NCI-H2081 (cell line): ENCODE measurements at regions not wholly inside any gene's neighbourhood (a gene's known extent, or its start where the extent isn't known, plus 50 kb on each side); places are given as distances from the start of the nearest gene placed in this dataset.

Experiments used
- DNase-seq, 2 experiments: peaks; one replicate each; lab custom pipeline; 2025; lab: John Stamatoyannopoulos, UW

- DNase-seq = no peak
These were observed 53.5 kb upstream of the TSHZ3 start for GRCh38 chr19:31402529-31403316.

DNA sequence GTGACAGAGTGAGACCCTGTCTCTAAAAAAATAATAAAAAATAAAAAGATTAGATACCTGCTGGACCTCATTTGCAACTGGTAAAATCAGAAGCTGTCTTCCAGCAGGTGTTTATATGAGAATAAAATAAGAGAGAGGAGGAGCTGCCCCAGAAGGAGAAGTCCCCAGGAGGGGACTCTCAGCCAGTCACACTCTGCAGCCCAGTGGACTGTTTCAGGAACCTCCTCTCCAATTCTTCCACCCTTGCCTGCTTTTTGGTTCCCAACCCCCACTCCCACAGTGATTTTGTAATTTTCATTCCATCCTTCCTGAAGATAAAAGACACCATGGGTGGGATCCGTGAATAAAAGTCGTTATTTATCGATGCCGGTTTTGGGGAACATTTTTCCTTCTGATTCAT is 56.9 kb upstream of the TSHZ3 start:
- no peak for DNase-seq

DNA sequence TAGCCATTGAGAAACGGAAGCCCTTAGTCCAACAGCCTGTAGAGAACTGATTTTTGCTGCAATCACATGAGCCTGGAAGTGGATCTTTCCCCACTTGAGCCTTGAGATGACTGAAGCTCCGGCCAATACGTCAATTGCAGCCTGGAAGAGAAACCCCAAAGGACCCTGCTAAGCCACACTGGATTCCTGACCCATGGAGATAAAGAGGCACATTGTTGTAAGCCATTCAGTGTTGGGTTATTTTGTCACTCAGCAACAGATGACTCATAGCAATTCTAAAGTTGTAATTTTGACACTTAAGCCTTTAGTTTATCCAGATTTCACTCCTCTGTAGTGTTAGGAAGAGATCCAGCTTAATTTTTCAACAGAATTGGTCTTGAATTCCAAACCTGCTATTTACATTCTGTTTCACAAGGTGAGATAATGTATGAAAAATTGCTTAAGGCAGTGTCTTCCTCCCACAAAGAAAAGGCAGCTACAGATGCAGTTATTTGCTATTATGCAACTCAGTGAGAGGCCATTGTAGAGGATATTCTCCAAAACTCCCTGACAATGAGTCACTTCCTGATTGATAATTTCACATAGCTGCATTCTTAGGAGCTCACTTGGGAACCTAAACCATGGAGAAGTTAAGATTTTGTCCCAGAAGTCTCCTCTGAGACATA is 59.4 kb upstream of the TSHZ3 start:
- DNase-seq = no peak

DNA sequence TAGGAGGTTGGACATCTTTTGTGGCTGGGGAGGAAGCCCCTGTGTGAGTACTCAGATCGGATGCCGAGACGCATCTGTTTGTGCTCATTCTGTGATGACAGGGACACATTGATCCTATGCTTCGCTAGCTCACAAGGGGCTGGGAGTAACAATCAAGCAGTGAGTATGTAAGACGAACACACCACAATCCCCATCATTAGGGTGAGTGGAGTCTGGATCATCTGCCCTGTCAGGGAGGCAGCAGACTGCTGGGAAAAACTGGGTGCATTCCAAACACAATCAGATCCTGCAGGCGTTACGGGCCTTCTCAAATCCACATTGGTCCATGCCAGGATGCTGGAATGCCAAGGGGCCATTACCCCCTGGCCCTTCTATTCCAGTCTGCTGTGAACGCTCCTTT is 64.1 kb upstream of the TSHZ3 start:
- no peak for DNase-seq

- no peak for DNase-seq
These were observed 66.1 kb upstream of the TSHZ3 start for GRCh38 chr19:31415322-31415721.

DNA sequence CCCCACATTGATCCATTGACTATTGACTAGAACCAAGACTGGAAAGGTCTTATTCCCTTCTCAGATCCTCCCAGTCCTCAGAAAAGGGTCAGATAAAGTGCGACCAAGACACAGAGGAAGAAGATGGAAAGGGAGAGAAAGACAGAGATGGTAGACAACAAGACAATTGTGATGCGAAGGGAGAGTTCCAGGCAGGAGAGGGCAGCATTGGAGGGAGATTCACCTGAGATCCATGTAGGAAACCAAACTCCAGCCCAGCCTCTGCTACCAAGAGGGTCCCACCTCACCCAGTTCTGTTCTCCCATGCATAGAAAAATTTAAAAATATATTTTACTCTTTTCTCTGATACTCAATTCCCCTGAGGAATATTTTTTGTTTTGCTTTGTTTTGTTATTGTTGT is 67.3 kb upstream of the TSHZ3 start:
- DNase-seq = no peak

DNA sequence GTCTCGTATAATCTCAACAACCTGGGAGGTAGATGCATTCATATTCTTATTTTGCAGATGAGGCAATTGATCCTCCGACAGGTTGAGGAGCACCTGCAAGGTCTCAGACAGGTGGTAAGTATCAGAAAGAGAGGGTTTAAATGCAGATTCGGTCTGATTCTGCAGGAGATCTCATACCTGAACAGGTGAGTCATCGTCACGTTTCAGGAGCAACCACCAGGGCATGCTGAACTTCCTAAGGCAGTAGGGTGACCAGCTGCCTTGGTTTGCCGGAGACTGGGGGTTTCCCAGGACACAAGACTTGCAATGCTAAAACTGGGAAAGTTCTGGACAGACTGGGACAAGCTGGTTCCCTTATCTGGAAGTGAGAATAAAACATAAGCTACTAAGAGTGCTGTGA is 68.8 kb upstream of the TSHZ3 start:
- DNase-seq = no peak

DNA sequence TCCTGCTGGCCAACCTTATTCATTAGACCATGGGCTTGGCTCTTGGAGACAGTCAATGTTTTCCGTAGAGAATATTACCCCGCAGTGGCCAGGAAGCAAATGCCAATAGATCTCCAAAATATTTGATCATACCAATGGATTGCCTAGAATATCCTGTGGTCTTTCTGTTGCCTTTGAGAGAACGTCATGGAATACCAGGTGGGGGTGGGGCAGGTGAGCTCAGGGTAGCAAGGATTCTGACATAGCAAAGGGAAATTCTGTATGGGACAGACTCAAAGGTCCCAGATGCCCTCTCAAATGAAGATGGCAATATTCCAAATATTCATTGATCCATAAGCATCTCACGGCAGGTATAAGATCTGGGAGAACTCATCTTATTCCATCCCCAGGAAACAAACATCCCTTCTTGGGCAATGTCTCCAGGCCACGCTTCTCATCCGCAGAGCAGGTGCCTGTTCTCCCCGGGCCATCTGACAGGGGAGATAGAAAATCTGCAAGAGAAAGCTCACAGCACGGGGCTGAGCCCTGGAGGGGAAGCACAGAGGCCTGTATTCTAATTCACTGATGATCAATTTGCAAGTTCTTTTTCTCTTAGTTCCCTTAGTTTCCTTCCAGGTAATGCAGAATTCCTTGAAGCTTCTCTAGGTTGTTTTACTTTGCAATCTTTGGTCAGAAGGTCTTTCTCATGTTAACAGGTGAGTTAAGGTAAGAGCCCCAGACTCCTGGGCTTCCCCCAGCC is 69.6 kb upstream of the TSHZ3 start:
- DNase-seq = no peak

DNA sequence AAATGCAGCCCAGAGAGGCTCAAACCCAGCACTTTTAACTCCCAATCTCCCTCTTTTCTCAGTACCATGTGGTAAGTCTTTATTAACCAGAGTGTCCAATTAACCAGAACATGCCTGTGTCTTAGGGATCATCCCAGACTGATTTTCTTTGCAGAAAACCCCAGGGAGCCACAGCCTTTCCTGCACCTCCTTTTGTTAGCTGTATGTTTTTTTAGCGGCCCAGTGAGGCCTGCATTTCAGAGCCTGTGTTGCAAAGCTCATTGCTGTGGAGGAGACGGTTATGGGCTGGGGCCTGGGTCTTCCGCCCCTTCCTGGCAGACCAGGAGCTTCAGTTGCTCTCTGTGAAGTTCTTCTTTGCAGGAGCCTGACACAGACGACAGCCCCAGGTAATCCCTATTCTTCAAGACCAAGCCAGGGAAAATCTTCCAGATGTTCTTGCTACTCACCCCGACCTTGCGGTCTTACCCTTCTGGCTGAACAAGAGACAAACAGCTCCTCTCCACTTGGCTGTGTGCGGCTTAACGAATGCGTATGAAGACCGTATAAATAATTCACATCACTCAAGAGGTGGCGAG is 70.7 kb upstream of the TSHZ3 start:
- DNase-seq = no peak

DNA sequence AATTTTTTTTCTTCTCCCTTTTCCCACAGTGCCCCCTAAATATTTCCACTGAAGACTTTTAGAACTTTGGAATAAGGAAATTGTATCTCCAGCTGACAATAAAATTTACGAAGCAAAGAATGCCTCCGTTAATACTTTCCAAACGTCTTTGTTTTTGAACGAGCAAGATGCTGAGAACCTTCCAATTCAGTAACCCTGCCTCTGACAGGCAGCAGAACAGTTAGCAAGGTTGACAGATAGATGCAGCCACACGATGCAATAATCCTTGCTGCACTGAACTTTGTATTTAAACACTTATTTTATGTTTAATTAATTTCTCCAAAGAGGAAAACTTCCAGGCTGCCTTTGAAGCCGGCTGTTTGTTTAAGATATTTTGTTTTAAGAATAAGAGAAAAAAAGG is 71.8 kb upstream of the TSHZ3 start:
- DNase-seq = no peak

DNA sequence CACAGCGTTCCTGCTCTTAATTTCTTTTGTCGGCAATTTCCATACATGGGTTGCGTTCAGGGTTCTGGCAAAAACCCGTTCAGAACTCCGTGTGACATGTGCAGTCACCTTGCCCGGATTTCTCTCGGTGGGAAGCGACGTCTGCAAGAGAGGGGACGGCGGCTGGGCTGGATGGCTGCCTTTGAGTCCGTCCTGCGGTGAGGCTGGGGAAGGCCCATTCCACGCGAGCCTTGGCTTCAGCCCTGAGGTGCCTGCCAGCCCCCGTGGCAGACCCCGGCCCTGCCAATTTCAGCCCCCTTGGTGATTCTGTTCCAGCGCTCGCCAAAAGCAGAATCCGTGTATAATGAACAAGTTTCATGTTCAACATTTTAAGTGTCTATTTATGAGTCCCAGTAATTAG is 72.6 kb upstream of the TSHZ3 start:
- no peak for DNase-seq

GRCh38 chr19:31423896-31424295 is 74.7 kb upstream of the TSHZ3 start:
- DNase-seq = no peak

GRCh38 chr19:31424861-31425620 is 75.8 kb upstream of the TSHZ3 start:
- no peak for DNase-seq

DNA sequence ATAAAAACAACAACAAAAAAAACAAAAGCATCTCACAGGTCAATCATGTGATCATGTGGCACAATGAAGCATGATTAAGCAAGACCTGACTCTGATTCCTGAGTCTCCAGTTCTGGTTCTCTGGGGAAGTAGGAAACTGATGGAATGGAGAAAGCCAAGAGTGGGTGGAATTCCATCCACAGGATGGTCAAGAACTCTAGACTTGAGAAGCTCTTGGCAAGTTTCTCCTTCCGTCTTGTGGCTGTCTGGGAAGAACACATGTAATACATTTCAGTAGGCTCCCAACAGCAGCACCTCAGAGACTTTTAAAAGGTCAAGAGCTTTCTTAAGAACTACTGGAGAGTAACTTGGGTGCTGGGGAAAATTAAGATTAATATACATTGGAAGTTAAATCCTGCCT is 78.6 kb upstream of the TSHZ3 start:
- no peak for DNase-seq

GRCh38 chr19:31430381-31430780 is 81.1 kb upstream of the TSHZ3 start:
- no peak for DNase-seq

DNA sequence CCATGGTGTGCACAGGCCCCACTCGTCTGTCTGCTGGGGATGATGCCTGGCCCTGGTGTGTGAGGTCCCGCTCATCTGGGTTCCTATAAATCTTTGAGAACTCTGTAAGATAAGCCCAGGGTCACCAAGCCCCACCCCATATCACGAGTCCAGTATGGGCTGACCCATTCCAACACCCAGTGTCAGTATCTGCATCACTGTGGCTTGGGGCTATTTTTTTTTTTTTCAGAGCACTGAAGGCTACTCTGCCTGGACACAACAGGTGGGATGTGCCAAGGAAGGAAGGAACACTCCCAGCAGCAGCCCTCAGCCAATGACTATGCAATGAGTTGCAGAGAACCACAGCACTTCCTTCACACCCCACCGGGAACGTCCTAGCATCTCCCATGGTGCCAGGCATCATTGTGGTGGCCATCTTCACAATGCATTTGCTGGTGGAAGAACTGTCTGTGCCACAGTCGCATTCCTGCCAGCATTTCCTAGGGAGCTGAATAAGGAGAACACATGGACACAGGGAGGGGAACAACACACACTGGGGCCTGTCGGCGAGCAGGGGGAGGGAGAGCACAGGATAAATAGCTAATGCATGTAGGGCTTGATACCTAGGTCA is 83.1 kb upstream of the TSHZ3 start:
- DNase-seq = no peak

DNA sequence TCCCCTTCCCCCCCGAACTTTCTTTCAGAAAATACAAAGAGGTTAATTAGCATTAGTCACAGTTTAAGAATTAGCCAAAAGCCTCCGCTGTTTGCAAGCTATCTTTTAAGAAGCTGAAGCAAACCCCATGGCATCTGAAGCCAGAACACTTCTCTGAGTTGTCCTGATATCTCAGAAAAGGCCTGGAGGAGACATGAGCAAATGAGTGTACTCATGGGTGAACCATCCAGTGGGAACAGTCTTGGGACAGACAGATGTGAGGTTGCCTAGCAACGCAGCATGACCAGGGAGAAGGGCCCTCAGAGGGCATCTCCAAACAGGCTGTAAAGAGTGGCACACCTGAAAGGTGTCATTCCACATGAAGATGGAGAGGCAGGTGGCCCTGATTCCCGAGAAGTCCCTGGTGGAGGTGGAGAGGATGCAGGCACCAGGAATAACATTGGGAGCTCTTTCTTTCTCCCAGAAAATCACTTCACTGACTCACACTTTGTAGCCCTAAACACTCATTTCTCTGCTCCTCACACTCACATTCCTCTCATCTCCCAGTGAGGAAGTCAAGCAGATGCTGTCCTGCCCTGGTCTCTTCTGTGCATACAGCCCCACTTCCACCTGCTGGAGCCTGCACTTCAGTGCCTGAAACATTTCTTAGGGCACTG is 87.0 kb upstream of the TSHZ3 start:
- no peak for DNase-seq

DNA sequence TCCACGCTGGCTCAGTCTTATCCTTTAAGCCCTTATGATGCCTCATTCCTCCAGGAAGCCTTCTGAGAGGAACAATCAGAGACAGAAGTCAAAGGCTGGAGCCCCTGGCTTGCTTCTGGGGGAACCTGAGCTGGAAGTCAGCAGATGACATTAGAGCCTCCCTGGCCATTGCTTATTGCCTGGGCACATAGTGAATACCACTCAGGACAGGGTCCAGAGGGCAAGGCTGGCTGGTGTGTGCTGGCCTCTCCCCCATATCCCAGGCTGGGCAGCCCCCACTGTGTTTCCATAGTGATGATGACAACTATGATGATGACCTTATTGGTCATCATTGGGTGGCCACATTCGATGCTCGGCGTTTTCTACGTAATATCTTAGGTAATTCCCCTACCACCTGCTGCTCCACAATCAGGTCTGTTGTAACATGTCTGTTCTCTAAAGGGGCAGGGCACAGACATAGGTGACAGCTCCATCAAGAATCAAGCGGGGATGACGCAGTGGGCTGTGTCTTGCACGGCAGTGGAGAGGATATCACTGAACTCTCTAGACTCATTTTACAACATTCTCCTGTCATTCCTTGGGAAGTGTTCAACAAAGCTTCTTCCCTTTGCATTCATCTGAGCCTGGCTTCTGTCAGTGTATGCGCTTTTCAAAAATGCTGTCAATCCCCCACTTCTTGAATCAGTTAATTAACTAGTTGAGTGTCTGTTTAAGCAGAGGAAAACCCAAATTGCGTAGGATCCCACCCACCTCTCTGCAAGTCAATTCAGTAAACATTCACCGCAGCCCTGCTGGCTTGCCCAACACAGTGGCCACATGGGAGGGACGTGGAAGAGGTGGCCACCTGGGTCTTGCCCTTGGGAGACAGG is 89.4 kb upstream of the TSHZ3 start:
- no peak for DNase-seq

DNA sequence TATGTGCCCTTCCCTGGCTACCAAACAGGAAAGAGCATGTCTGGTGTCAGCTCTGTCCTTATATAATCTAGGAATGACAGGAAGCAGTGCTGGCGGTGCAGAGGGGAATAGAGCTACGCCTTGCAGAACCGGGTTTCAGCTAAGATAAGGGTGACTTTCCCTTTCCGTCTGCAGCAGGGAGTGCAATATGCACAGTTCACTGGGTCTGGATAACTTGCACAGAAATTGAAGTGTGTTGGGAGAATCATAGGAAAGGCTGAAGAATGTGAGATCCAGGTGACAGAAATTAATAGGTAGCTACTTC is 90.0 kb upstream of the TSHZ3 start:
- DNase-seq = no peak

DNA sequence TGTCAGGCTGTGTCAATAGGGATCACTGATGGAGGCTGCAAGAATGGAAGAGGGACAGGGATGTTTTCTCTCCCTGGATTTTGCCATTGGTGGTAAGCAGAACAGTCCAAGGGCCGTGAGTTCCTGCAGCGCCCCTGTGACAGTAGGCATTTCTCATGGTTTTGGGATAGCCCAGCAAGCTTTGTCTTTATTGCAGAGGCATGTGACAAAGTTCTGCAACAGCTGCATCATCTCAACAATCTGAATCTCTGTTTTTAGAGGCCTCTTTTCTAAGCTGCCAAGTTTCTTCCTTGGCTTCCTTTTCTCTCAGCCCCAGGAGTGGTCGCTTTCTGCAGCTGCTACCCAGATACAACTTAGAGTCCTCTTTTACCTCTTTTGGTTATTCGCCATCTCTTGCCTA is 95.7 kb upstream of the TSHZ3 start:
- DNase-seq = no peak
